ENCODE measurements at regions not wholly inside any gene's neighbourhood (a gene's known extent, or its start where the extent isn't known, plus 50 kb on each side); places are given as distances from the start of the nearest gene placed in this dataset.
A peak's percentile ranks its signal among the peaks of the same experiment; 100 is the strongest.

DNA sequence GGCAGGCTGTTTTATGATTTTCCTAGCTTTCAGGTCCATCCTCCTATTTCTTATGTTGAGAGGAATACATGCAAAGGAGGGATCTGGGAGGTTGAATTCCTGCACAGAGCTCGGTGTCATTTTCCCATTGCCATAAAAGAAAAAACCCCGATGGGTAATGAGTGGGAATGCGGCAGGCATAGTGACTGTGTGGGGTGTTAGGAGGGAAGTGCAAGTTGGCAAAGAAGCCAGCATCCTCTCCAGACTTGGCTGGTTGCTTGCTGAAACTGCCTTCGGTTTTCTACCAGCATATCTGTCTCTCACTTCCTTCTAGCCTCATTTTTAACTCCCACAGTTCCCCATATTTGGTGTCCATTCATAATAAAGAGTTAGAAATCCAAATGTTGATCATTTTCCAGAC lies 1046.1 kb downstream of the SLC6A15 start:
- Histone ChIP-seq H3K9ac (ENCODE audit: low read length) (no peak overlapping the region), H3K79me2 (ENCODE audit: insufficient read depth, low read length) (no peaks in the 10 kb centered on the region), H3K9me3 (ENCODE audit: insufficient read depth, low read depth, low read length) (no peaks in the 10 kb centered on the region), H3K4me1 (ENCODE audit: insufficient read depth, low read length) (no peaks in the 10 kb centered on the region), H3K36me3 (ENCODE audit: insufficient read depth, low read length) (no peaks in the 10 kb centered on the region), H4K20me1 (ENCODE audit: insufficient read depth, low read length) (no peaks in the 10 kb centered on the region), H3K27ac (ENCODE audit: low read depth, low read length) (no peak overlapping the region), H2AFZ (ENCODE audit: low read depth, low read length) (no peak overlapping the region), H3K4me2 (ENCODE audit: low read length) (no peak overlapping the region), H3K4me3 (ENCODE audit: insufficient read depth, low read depth, low read length) (no peak overlapping the region), H3K27me3 (ENCODE audit: insufficient read depth, low read length) (no peaks in the 10 kb centered on the region)
- Mint-ChIP-seq H3K27ac (ENCODE audit: unreplicated experiment) (no peak overlapping the region), H3K36me3 (ENCODE audit: low read depth, unreplicated experiment) (no peaks in the 10 kb centered on the region), H3K27me3 (ENCODE audit: low read depth, unreplicated experiment) (no peaks in the 10 kb centered on the region), H3K9me3 (ENCODE audit: unreplicated experiment) (peaks cover 3% of the 10 kb centered on the region), H3K4me3 (ENCODE audit: unreplicated experiment) (no peak overlapping the region), H3K4me1 (ENCODE audit: low read depth, unreplicated experiment) (no peaks in the 10 kb centered on the region)
- FAIRE-seq: no peak
- no peak for DNase-seq (ENCODE audit: low read depth)
- TF ChIP-seq CTCF (IDR thresholded peaks at IDR 0.05; ENCODE audit: insufficient read depth, low read depth, low read length) (no peak), EZH2 (IDR thresholded peaks at IDR 0.05; ENCODE audit: insufficient read depth, low read length) (no peak)

DNA sequence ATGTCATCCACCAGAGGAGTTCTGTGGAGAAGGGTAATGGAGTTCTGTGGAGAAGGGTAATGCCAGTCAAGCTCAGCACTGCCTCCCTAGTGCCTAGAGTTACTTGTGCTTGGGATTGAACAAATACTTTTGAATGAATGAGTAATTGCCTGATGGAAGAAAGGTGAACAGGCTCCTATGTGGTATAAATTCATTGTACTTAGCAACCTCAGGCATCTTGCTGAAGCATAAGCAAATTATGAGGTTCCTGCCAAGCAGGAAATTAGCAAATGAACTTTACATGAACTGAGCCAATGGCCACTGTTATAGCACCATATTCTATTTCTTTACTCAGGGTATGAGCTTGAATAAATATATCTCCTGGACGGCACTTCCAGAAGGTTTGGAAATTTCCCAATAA lies 1047.2 kb downstream of the SLC6A15 start:
- Mint-ChIP-seq H3K27ac (ENCODE audit: unreplicated experiment) (no peak overlapping the region), H3K4me3 (ENCODE audit: unreplicated experiment) (no peak overlapping the region), H3K36me3 (ENCODE audit: low read depth, unreplicated experiment) (no peaks in the 10 kb centered on the region), H3K9me3 (ENCODE audit: unreplicated experiment) (no peaks in the 10 kb centered on the region), H3K27me3 (ENCODE audit: low read depth, unreplicated experiment) (no peaks in the 10 kb centered on the region), H3K4me1 (ENCODE audit: low read depth, unreplicated experiment) (no peaks in the 10 kb centered on the region)
- Histone ChIP-seq H3K4me3 (ENCODE audit: insufficient read depth, low read depth, low read length) (no peak overlapping the region), H3K4me2 (ENCODE audit: low read length) (no peak overlapping the region), H3K79me2 (ENCODE audit: insufficient read depth, low read length) (no peaks in the 10 kb centered on the region), H3K9me3 (ENCODE audit: insufficient read depth, low read depth, low read length) (no peaks in the 10 kb centered on the region), H4K20me1 (ENCODE audit: insufficient read depth, low read length) (no peaks in the 10 kb centered on the region), H2AFZ (ENCODE audit: low read depth, low read length) (no peak overlapping the region), H3K27ac (ENCODE audit: low read depth, low read length) (no peak overlapping the region), H3K27me3 (ENCODE audit: insufficient read depth, low read length) (no peaks in the 10 kb centered on the region), H3K36me3 (ENCODE audit: insufficient read depth, low read length) (no peaks in the 10 kb centered on the region), H3K4me1 (ENCODE audit: insufficient read depth, low read length) (no peaks in the 10 kb centered on the region), H3K9ac (ENCODE audit: low read length) (no peak overlapping the region)
- no peak for TF ChIP-seq CTCF (IDR thresholded peaks at IDR 0.05; ENCODE audit: insufficient read depth, low read depth, low read length)
- TF ChIP-seq EZH2 (IDR thresholded peaks at IDR 0.05; ENCODE audit: insufficient read depth, low read length): no peak
- FAIRE-seq: no peak
- DNase-seq (ENCODE audit: low read depth): peak; percentile 49

DNA sequence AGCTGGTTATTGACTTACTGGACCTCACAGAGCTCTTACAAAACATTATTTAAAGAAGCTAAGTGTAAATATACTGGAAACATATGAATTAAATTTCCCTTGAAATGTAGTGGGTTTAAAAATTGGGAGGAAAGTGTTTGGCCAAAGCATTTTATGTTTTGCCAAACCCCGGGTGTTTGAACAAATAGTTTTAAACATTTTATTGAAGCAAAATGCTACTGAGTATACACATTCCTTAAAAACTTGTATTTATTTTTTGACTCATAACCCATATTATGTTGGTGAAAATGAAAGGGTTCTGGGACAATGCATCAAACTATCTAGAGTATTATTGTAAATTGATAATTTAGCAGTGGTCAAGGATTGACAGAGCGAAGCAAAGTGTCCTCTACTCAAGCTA lies 1048.5 kb downstream of the SLC6A15 start:
- H3K36me3 Mint-ChIP-seq (ENCODE audit: low read depth, unreplicated experiment): no peaks in the 10 kb centered on the region
- H3K4me1 Mint-ChIP-seq (ENCODE audit: low read depth, unreplicated experiment): peaks cover 2% of the 10 kb centered on the region
- Histone ChIP-seq H3K36me3 (ENCODE audit: insufficient read depth, low read length) (no peaks in the 10 kb centered on the region), H3K4me2 (ENCODE audit: low read length) (no peak overlapping the region), H3K4me1 (ENCODE audit: insufficient read depth, low read length) (no peaks in the 10 kb centered on the region), H3K27ac (ENCODE audit: low read depth, low read length) (no peak overlapping the region), H2AFZ (ENCODE audit: low read depth, low read length) (no peak overlapping the region), H3K79me2 (ENCODE audit: insufficient read depth, low read length) (no peaks in the 10 kb centered on the region), H3K27me3 (ENCODE audit: insufficient read depth, low read length) (no peaks in the 10 kb centered on the region), H3K4me3 (ENCODE audit: insufficient read depth, low read depth, low read length) (no peak overlapping the region), H3K9ac (ENCODE audit: low read length) (no peak overlapping the region), H4K20me1 (ENCODE audit: insufficient read depth, low read length) (no peaks in the 10 kb centered on the region), H3K9me3 (ENCODE audit: insufficient read depth, low read depth, low read length) (no peaks in the 10 kb centered on the region)
- FAIRE-seq: no peak
- H3K27ac Mint-ChIP-seq (ENCODE audit: unreplicated experiment): no peak overlapping the region
- no peaks in the 10 kb centered on the region for H3K9me3 Mint-ChIP-seq (ENCODE audit: unreplicated experiment)
- H3K4me3 Mint-ChIP-seq (ENCODE audit: unreplicated experiment): no peak overlapping the region
- no peaks in the 10 kb centered on the region for H3K27me3 Mint-ChIP-seq (ENCODE audit: low read depth, unreplicated experiment)
- TF ChIP-seq EZH2 (IDR thresholded peaks at IDR 0.05; ENCODE audit: insufficient read depth, low read length): no peak
- TF ChIP-seq CTCF (IDR thresholded peaks at IDR 0.05; ENCODE audit: insufficient read depth, low read depth, low read length): no peak
- no peak for DNase-seq (ENCODE audit: low read depth)

Data from astrocyte (in vitro differentiated cells and primary cell).